Sciatic nerve (tissue), 2 donors: ENCODE measurements at regions not wholly inside any gene's neighbourhood (a gene's known extent, or its start where the extent isn't known, plus 50 kb on each side); places are given as distances from the start of the nearest gene placed in this dataset.

Source experiments
- ATAC-seq: fragments of 200-7000 bp; cut with Tn5 transposase; one replicate; pipeline ENCODE4 v1.9.1; 2020; ENCODE audit warnings: mild to moderate bottlenecking, moderate library complexity
- DNase-seq: peaks from one replicate; pipeline ENCODE4 v3.0.0-alpha.2; 2020; ENCODE audit warnings: low spot score
- intact Hi-C: fragments of 100-400 bp; cut with DNase I; formaldehyde crosslinking; loops from one replicate; pipeline ENCODE4 v1.14.2; 2022
- donor health status: DM: no; HTN: no; CAD: no.
- donor health status: DM: no; HTN: no; CAD: no.

DNA sequence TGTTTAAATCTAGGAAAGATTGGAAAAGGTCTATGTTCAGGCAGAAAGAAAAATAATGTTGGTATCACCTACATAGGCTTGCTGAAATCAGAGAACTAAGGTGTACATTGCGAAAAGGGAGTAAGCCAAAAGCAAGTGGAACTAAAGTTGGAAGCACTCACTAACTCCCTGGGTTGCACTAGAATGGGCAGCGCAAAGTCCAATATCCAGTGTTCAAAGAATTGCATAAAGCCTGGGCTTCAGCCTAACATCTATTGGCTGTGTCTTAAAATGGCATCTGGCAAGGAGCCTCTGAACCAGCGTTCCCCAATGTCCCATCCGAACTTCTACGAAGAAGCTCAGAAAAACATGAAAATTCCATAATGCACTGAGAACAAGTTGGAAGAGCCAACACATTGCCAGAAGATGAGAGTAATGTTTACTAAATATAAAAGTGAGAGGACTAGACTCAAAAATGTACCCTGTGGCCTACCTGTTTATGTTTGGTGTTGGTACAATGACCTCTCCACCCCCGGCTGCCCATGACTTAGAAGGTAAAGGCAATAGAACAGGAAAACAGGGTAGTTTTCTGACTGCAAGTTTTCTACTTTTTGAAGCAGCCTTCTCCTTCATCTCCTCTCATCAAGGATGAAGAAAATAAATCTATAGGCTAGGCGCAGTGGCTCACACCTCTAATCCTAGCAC is 275.9 kb upstream of the GHITM start:
- no peak for ATAC-seq
- intact Hi-C loops: no loop called here

DNA sequence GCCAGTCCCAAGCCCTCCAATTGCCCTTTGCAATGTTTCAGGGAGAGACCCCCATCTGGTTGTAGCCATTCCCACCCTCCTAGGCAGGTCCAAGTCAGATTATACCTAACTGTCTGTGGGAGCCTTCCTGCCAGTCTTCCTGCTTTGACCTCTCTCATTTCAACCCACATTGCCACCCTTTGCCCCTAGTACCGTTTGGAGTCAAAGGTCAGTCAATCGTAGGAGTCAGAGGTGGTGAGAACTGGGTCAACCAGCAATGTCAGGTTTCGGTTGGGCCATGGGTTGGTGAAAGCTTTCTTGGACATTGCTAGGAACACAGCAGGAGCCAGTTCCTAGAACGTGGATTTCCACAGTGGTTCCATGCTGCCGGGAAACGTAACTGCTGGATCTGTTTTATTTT is 269.4 kb upstream of the GHITM start:
- no peak for DNase-seq
- intact Hi-C loops: no loop called here
- ATAC-seq: no peak

More for the DNA sequence above, 275.9 kb upstream of the GHITM start:
- DNase-seq: no peak

DNA sequence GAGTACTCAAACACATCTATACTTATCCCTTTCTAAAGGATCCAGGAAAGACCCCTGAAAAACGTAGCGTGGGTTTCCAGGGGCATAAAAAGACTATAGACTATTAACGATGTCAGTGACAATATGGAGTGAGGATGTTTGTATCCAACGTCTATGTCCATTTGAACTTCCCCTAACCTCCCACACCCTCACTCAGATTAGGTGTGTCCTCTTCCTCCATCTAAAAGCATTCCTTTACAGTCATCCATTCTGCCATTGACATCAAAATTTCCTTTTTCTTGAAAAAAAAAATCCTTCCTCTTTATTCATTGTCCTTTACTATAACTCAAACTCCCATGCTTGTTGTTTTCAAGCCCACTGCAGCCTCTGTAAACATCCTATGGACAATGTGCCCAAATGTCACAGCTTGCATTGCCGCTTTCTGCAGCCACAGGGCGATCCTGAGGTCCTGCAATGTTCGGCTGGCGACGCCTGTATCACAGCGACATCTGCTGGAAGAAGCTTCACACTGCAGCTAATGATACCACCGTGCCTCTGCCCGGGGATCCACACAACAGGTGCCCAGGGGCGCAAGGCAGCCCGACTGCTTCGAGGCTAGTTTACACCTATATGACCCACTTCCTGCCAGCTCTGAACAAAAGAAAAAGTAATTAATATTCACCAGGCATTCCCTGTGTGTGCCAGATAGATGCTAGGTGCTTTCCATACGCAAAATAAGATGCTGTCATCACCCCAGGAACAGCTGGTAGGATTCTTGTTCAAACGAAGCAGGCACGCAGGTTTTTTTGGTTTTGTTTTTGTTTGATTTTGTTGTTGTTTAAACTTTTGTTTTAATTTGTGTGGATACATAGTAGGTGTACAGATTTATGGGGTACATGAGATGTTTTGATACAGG is 267.9 kb upstream of the GHITM start:
- ATAC-seq: peak; percentile 80
- intact Hi-C loops: no loop called here
- DNase-seq: peak; percentile 80

DNA sequence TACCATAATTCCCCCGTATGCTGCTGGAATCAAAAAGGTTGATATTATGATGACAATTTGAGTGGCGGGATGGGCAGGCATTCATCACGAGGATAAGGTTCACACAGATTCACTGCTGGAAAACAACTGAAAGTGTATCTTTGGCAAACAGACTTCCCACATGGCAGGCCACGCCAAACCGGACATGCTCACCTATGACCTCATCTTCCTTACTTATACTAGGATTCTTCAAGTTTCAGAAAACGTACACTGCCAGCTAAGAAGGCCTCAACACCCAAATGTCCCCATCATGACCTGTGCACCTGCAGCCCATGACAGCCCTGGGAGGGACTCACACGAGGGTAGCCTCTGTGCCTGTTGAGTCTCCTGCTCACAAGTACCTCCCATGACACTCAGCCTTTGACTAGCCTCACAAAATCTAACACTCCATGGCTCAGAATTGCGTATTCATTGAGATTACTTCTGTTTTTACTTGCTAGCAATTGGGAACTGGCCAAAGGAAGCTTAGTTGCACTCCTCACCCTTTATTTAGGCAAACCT is 259.0 kb upstream of the GHITM start:
- intact Hi-C loops: no loop called here
- peak; percentile 81 for ATAC-seq
- DNase-seq: no peak

DNA sequence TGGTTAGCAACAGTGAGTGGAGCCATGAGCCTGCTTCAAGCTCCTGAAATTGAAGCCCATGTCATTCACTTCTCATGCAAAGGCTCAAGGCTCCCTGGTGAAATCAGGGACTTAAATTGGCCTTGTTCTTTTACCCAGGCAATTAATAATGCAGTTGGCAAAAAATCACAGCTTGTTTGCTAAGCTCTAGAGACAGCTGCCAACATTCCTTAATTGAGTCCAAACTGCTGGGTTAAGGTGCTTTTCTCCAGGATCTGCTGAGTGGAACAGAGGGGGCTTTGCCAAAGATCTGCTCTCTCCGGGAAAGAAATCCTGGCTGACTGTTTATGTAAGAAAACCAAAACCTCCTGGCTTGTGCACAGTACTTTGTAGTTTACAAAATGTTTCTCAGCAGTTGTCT is 257.6 kb upstream of the GHITM start:
- DNase-seq (no peak), ATAC-seq (peak; percentile 76)
- intact Hi-C loops: no loop called here

DNA sequence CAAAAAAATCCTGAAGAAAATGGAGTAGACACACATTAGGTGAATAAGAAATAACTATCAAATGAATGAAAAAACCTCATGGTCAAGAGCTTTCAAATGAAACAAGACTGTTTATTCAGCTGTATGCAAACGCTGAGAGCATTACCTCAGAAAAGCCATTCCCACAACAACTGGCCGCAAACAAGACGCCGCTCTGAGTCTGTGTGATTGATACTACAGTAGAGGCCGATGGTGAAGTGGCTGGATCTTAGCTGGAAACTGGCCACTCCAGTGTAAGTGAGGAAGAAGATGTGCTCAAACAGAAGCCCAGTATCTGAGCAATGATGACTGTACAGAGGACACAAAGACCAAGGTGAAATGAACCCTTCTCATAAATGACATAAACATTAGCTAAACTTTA is 252.4 kb upstream of the GHITM start:
- peak; percentile 70 for ATAC-seq
- DNase-seq: no peak
- intact Hi-C loops: no loop called here

DNA sequence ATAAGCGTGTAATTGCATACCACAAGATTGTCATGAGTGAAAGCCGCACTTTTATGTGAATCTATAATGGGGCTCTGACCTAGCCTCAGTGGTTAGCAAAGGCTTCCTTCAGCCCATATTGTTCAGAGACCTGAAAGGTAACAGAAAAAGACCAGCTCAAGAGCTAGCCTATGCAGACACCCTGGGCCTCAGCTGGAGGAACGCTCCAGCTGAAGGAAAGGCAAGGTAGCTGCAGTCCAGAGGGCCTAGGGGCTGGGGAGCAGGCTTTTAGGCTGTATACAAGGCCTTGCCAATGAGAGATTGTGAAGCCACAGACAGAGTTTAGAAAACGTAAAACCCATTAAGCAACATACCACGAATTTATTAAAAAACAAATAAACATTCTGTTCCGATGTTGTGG is 246.6 kb upstream of the GHITM start:
- DNase-seq: no peak
- no peak for ATAC-seq
- intact Hi-C loops: no loop called here

DNA sequence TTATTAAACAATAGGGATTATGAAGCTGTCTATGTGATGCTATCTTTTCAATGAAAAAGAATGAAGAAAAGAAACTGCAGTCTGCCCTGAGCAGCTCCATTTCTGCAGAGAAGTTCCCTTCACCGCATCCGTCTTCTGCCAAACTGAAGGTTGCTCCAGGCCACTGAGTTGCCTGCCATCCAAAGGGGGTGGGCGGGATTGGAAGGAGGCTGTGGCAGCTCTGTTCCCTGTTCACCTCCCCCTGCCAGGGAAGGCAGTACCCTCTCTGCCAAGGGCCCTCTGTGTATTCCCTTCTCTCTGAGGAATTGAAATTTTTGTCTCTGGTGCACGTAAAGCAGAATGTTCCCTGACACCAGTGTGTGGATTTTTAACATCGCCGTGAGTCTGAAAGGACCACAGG is 243.1 kb upstream of the GHITM start:
- ATAC-seq: no peak
- intact Hi-C loops: no loop called here
- DNase-seq: no peak

DNA sequence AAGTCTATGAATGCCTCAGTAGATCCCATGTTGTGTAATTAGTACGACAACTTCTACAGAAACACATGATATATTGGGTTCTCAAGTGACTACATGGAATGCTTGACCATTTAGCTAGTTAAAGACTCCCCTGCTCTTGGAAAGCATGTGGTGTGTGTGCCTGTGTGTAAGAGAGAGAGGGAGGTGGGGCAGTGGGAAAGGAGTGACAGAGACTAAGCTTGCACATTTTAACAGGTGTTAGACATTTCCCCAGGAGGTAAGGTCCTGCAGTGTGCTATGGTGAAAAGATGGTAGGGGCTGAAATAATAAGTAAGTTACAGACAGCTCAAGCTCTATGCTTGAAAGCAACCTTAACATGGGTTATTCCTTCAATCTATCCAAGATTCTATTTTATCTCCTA is 241.7 kb upstream of the GHITM start:
- DNase-seq (no peak), ATAC-seq (no peak)
- intact Hi-C loops: no loop called here

DNA sequence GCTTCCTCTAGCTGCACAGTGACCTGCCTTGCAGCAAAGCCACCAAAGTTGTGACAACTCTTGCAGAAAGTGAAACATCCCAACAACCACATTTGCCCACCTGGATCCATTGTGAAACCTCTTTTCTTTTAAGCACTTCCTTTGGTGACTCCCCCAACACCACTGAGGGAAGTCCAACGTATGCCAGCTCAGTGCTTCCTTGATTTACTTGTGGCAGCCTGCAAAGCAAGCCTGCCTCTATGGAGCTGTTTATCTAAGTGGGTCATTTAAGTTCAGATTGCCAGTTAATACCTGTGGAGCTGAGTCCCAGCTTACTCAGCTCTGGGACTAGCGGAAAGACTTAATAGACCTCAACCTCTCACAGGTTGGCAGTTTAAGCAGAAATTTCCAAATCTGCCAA is 230.8 kb upstream of the GHITM start:
- intact Hi-C loops: no loop called here
- no peak for DNase-seq
- no peak for ATAC-seq

DNA sequence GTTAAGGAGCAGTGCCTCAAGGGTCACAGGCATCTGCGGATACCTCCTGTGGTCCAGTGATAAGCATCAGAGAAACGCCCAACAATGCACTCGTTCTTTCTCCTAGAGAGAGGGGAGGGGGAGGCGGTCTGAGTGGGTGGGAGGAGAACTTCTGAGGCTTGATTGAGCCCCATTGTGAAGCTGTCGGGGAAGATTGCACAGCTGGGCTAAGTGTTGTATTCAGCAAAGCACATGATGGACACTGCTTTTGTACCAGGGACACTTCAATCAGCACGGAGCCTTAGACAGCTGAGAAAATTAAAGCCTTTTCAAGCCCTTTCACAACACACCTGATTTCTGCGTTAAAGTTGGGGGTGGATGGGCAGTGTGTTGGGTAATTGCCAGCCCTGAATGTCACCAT is 230.3 kb upstream of the GHITM start:
- intact Hi-C loops: no loop called here
- no peak for DNase-seq
- no peak for ATAC-seq

DNA sequence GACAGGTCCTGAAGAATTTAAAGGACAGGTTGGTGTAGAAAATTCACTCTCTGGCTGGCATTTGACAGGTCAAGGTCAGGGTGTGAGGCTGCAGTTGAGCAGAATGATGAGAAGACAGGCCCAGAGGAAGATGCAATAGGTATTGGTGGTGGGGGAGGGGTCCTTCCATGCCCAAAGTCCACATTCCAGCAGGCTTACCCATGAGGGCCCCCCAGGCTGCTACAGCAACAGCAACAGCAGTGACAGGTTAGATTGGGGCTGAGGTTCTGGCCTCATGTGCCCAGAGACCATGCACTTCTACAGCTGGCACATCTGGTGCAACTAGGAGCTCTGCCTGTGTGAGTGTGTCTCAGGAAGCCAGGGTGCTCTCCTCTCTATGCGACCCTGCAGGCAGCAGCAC is 223.5 kb upstream of the GHITM start:
- intact Hi-C loops: no loop called here
- ATAC-seq (no peak), DNase-seq (no peak)

DNA sequence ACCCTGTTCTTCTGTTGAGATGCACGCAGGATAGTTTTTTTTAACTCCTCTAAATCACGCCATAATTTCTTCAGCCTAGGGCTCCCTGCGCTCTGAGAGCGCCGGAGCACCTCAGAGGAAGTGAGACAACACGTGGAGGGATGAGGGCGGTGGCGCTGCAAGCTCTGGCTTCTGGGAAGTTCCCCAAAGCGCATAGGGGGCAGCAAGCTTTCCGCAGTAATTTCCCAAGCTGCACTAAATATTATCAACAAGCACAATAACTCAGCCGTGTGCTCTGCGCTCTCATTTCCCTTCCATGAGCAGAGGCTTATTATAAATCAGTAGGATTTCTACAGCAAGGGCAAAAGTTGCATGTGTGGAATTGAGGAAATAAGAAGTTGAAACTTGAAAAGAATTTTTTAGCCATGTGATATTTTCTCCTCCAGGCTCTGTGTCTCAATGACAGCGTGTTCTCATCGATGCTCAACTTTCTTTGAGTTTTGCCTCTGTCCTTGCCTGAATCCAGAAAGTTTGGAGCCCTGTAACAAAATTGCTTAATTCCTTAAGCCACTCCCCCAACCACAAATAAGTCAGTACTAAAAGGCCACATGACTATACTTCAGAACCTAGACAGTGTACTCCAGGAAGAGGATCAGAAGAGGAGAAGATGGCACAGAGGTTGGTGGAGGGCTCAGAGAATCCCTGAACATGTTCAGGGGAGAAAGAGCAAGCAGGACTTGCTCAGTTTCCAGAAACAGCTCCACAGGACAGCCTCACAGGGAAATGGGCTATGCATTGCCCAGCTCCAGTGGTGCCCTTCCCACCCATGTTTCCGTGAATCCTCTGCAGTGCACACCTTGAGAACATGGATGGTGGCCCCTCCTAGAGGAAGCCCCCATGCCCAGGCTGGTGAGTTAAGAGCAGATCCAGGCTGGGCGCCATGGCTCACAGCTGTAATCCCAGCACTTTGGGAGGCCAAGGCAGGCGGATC is 221.5 kb upstream of the GHITM start:
- DNase-seq: peak; percentile 63
- intact Hi-C loops: no loop called here
- ATAC-seq: peak; percentile 89

DNA sequence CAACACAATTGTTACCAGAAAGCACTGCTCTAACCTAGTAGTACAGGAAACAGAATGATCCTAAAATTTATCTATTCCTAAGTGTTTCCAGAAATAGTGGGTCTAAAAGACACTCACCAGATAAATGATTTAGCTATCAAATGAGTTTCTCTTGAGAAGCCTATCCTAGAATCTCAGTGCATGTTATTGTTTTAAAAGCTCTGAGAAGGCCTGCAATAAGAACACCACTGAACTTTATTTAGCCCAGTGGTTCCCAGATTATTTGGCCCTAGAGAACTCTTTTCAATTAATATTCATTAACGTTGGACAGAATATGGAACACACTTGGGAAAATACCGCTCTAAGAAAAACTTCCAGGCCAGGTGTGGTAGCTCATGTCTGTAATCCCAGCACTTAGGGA is 220.1 kb upstream of the GHITM start:
- intact Hi-C loops: no loop called here
- ATAC-seq: no peak
- no peak for DNase-seq

DNA sequence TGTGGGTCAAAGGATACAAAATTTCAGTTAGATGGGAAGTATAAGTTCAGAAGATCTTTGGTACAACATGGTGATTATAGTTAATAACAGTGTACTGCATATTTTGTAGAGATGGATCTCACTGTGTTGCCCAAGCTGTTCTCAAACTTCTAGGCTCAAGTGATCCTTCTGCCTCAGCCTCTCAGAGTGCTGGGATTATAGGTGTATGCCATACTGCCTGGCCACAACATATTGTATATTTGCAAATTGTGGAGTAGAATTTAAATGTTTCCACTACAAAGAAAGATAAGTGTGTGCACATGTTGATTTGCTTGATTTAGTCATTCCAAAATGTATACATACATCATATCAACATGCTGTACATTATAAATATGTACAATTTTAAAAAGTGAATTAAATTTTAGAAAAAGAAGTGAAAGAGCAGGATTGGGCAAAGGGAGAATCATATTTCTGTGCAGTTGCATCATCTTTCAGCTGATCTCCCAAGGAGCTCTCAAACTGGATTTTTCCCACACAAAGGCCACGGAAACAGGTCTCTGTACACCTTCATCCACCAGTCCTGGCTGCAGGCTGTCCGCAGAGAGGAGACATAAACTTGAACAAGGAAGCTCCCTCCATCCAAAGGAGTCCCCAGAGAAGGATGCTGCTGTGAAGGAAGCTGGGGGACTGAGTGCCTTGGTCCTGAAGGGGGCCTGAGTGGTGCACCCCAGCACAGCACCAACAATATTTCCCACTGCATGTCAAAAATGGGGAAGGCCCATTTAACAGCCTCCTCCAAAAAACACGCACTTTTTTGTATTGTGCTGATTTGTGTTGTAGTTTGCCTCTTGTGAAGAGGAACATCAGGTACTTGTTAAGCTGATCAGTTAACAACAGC is 217.1 kb upstream of the GHITM start:
- DNase-seq (no peak), ATAC-seq (no peak)
- intact Hi-C loops: no loop called here

DNA sequence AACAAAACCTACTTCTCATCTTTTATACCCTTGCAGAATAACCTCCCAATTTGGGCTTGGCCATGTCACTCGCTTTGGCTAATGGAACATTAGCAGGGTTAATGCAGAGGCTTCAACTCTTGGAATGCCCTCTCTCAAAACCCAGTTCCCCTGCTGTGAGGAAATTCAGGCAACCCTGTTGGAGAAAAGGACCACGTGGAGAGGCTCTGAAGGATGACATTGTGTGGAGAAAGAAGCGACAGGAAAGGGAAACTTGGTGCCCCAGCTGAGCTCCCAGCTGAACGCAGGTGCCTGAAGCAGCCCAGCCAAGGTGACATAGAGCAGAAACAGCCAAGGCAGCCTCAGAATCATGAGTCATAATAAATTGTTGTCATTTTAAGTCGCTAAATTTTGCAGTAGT is 214.2 kb upstream of the GHITM start:
- ATAC-seq: no peak
- DNase-seq: no peak
- intact Hi-C loops: no loop called here

DNA sequence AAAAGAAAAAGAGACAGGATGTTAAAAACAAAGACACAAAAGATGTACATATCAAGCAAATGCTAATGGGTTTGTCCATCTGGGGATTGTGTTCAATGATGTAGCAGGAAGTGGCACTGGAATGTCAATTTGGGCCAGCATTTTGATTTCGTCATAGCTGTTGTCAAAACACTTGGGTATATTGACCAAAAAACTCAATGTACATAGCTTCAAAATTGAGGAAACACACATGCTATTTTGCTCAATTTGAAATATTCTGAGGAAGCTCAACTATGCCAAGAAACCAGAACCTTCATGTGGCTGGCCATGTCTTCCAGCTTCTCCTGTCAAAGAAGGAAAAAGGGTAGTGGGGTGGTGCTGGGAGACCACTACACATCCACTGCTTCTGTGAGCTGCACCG is 212.7 kb upstream of the GHITM start:
- DNase-seq (no peak), ATAC-seq (no peak)
- intact Hi-C loops: no loop called here

DNA sequence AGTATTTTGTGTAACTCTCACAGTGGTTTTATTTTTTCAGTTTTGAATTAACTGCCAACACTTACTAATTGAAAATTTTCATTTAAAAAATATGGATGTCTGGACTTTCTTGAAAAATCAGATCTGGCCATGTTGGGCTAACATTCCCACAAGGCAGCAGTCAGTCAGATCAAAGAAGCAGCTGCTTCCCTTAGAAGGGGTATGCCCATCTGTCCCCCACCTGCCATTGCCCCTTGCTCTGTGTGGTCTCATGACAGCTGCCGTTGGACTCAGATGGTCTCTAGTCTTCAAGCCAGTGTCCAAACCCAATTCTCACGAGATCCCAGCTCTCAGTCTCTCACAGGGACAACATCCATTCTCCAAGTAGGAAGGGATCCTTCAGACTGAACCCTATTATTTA is 212.1 kb upstream of the GHITM start:
- DNase-seq: no peak
- no peak for ATAC-seq
- intact Hi-C loops: no loop called here
